Left cardiac atrium (tissue), 4 donors: ENCODE measurements at regions not wholly inside any gene's neighbourhood (a gene's known extent, or its start where the extent isn't known, plus 50 kb on each side); places are given as distances from the start of the nearest gene placed in this dataset.
A peak's percentile ranks its signal among the peaks of the same experiment; 100 is the strongest.

Experiments
- ATAC-seq, 2 donors: fragments of 200-7000 bp; cut with Tn5 transposase; one replicate each; pipeline ENCODE4 v1.9.1; 2020; ENCODE audit warnings: mild to moderate bottlenecking in 2 of 2, moderate library complexity in 2 of 2
- DNase-seq: peaks from one replicate; pipeline ENCODE4 v3.0.0-alpha.2; 2020
- intact Hi-C, 2 donors: fragments of 100-400 bp; cut with DNase I; formaldehyde crosslinking; loops; one replicate each; pipeline versions ENCODE4 v1.14.1 to v1.15.1; 2022 to 2023
- donor health status: DM: no; HTN: yes; CAD: no.
- donor health status: DM: no; HTN: yes; CAD: no; lungs with severe emphysema.
- donor health status: DM: yes; HTN: yes; CAD: no.
- donor health status: Dilated cardiomyopathy.

- ATAC-seq (no peak), DNase-seq (no peak)
- intact Hi-C loops = no loop called here
Measured at GRCh38 chr16:64830653-64831052, 291.2 kb downstream of the CDH11 start.

GRCh38 chr16:64829678-64830077, 292.2 kb downstream of the CDH11 start:
- intact Hi-C loops = no loop called here
- DNase-seq (no peak), ATAC-seq (no peak)

GRCh38 chr16:64826374-64826773, 295.5 kb downstream of the CDH11 start:
- no peak for ATAC-seq

GRCh38 chr16:64823481-64824075, 298.3 kb downstream of the CDH11 start:
- intact Hi-C loops = no loop called here
- DNase-seq (no peak), ATAC-seq (no peak)

More at GRCh38 chr16:64826374-64826773, 295.5 kb downstream of the CDH11 start:
- intact Hi-C loops = no loop called here
- no peak for DNase-seq

- intact Hi-C loops = no loop called here
- DNase-seq = no peak
- ATAC-seq = no peak
Measured at GRCh38 chr16:64809876-64810629, 311.8 kb downstream of the CDH11 start.

- intact Hi-C loops = no loop called here
- DNase-seq (no peak), ATAC-seq (no peak)
Measured at GRCh38 chr16:64808474-64808873, 313.4 kb downstream of the CDH11 start.

- intact Hi-C loops = no loop called here
- DNase-seq (no peak), ATAC-seq (no peak)
Measured at GRCh38 chr16:64791756-64792155, 330.1 kb downstream of the CDH11 start.

- DNase-seq (no peak), ATAC-seq (no peak)
- intact Hi-C loops = no loop called here
Measured at GRCh38 chr16:64784635-64785034, 337.2 kb downstream of the CDH11 start.

- DNase-seq (no peak), ATAC-seq (no peak)
- intact Hi-C loops = no loop called here
Measured at GRCh38 chr16:64782484-64782883, 339.4 kb downstream of the CDH11 start.

GRCh38 chr16:64780445-64780844, 341.4 kb downstream of the CDH11 start:
- ATAC-seq (no peak), DNase-seq (no peak)
- intact Hi-C loops = no loop called here

GRCh38 chr16:64778777-64779176, 343.1 kb downstream of the CDH11 start:
- DNase-seq (no peak), ATAC-seq (no peak)
- intact Hi-C loops = no loop called here

GRCh38 chr16:64773638-64774037, 348.2 kb downstream of the CDH11 start:
- intact Hi-C loops = no loop called here
- no peak for ATAC-seq
- no peak for DNase-seq

- intact Hi-C loops = no loop called here
Measured at GRCh38 chr16:64773184-64773583, 348.7 kb downstream of the CDH11 start.

GRCh38 chr16:64771273-64771672, 350.6 kb downstream of the CDH11 start:
- DNase-seq (no peak), ATAC-seq (no peak)
- intact Hi-C loops = no loop called here

More at GRCh38 chr16:64773184-64773583, 348.7 kb downstream of the CDH11 start:
- ATAC-seq (peak in 1 of 2 donors; percentile 75), DNase-seq (no peak)

GRCh38 chr16:64762211-64762610, 359.7 kb downstream of the CDH11 start:
- DNase-seq (no peak), ATAC-seq (no peak)
- intact Hi-C loops = no loop called here

- no peak for DNase-seq
- no peak for ATAC-seq
- intact Hi-C loops = no loop called here
Measured at GRCh38 chr16:64754279-64754678, 367.6 kb downstream of the CDH11 start.

- no peak for DNase-seq
- peak in 1 of 2 donors; percentile 46 for ATAC-seq
- intact Hi-C loops = no loop called here
Measured at GRCh38 chr16:64751906-64752305, 370.0 kb downstream of the CDH11 start.

GRCh38 chr16:64749346-64749745, 372.5 kb downstream of the CDH11 start:
- ATAC-seq = no peak

GRCh38 chr16:64745258-64745930, 376.5 kb downstream of the CDH11 start:
- no peak for DNase-seq
- ATAC-seq = no peak
- intact Hi-C loops = no loop called here

More at GRCh38 chr16:64749346-64749745, 372.5 kb downstream of the CDH11 start:
- no peak for DNase-seq
- intact Hi-C loops = no loop called here

GRCh38 chr16:64742455-64743223, 379.2 kb downstream of the CDH11 start:
- ATAC-seq (no peak), DNase-seq (no peak)
- intact Hi-C loops = no loop called here
